PC-9 (cell line): ENCODE measurements at regions not wholly inside any gene's neighbourhood (a gene's known extent, or its start where the extent isn't known, plus 50 kb on each side); places are given as distances from the start of the nearest gene placed in this dataset.

ENCODE experiments used
- EZH2 ChIP-seq: fragments of 200-600 bp; sonication (generic); IDR thresholded peaks from 2 replicates; pipeline ENCODE4 v1.8.0; 2017; ENCODE audit warnings: antibody characterized with exemption, low read depth
- TF ChIP-seq, protein P1 (sequence below): fragments of 200-600 bp; sonication (generic); conservative IDR thresholded peaks from 2 replicates; pipeline ENCODE4 v1.6.1; 2017; ENCODE audit warnings: mixed run types, antibody characterized with exemption, mild to moderate bottlenecking, moderate library complexity

DNA sequence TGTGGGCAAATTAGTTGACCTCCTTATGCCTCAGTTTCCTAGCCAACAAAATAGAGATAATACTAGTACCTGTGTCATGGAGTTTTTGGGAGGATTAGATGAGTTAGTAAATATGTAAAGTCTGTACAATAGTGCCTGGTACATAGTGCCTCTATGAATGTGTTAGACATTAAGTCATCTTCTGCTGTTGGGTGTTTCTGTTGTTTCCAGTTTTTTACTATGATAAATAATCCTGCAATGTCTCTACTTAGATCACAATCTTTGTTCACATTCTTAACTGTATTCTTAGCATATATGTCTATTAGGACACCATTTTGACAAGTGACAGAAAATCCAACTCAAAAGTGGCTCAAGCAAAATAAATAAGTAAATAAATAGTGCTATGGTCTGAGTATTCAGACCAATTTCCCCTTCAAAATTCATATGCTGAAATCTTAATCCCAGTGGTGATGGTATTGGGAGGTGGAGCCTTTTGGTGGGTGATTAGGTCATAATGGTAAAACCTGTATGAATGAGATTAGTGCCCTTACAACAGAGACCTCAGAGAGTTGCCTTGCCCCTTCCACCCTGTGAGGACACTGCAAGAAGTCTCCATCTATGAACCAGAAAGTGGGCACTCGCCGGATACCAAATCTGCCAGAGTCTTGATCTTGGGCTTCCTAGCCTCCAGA is 84.3 kb downstream of the DIRAS3 start:
- TF ChIP-seq, protein P1, sequence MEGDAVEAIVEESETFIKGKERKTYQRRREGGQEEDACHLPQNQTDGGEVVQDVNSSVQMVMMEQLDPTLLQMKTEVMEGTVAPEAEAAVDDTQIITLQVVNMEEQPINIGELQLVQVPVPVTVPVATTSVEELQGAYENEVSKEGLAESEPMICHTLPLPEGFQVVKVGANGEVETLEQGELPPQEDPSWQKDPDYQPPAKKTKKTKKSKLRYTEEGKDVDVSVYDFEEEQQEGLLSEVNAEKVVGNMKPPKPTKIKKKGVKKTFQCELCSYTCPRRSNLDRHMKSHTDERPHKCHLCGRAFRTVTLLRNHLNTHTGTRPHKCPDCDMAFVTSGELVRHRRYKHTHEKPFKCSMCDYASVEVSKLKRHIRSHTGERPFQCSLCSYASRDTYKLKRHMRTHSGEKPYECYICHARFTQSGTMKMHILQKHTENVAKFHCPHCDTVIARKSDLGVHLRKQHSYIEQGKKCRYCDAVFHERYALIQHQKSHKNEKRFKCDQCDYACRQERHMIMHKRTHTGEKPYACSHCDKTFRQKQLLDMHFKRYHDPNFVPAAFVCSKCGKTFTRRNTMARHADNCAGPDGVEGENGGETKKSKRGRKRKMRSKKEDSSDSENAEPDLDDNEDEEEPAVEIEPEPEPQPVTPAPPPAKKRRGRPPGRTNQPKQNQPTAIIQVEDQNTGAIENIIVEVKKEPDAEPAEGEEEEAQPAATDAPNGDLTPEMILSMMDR, result no peak
- TF ChIP-seq EZH2, result no peak
